ENCODE measurements at regions not wholly inside any gene's neighbourhood (a gene's known extent, or its start where the extent isn't known, plus 50 kb on each side); places are given as distances from the start of the nearest gene placed in this dataset.

DNA sequence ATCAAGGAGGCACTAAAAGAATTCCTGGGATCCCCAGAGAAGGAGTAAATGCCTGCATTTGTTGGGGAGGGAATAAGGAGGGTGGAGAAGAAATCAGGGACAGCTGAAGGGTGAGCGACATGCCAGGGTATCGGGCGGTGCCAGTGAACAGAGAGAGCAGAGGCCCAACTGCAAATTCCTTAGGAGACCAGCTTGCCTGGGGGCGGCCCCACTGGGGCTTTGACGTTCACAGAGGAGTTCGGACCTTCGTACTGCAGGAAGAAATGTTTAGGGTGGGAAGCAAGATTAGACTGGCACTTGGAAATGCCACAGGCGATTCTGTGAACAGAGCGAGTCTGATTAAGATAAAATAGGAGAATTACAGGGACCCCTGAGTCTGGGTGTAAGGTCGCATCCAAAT is 65.1 kb upstream of the FGF3 start (continued):
- TF ChIP-seq, protein P1, sequence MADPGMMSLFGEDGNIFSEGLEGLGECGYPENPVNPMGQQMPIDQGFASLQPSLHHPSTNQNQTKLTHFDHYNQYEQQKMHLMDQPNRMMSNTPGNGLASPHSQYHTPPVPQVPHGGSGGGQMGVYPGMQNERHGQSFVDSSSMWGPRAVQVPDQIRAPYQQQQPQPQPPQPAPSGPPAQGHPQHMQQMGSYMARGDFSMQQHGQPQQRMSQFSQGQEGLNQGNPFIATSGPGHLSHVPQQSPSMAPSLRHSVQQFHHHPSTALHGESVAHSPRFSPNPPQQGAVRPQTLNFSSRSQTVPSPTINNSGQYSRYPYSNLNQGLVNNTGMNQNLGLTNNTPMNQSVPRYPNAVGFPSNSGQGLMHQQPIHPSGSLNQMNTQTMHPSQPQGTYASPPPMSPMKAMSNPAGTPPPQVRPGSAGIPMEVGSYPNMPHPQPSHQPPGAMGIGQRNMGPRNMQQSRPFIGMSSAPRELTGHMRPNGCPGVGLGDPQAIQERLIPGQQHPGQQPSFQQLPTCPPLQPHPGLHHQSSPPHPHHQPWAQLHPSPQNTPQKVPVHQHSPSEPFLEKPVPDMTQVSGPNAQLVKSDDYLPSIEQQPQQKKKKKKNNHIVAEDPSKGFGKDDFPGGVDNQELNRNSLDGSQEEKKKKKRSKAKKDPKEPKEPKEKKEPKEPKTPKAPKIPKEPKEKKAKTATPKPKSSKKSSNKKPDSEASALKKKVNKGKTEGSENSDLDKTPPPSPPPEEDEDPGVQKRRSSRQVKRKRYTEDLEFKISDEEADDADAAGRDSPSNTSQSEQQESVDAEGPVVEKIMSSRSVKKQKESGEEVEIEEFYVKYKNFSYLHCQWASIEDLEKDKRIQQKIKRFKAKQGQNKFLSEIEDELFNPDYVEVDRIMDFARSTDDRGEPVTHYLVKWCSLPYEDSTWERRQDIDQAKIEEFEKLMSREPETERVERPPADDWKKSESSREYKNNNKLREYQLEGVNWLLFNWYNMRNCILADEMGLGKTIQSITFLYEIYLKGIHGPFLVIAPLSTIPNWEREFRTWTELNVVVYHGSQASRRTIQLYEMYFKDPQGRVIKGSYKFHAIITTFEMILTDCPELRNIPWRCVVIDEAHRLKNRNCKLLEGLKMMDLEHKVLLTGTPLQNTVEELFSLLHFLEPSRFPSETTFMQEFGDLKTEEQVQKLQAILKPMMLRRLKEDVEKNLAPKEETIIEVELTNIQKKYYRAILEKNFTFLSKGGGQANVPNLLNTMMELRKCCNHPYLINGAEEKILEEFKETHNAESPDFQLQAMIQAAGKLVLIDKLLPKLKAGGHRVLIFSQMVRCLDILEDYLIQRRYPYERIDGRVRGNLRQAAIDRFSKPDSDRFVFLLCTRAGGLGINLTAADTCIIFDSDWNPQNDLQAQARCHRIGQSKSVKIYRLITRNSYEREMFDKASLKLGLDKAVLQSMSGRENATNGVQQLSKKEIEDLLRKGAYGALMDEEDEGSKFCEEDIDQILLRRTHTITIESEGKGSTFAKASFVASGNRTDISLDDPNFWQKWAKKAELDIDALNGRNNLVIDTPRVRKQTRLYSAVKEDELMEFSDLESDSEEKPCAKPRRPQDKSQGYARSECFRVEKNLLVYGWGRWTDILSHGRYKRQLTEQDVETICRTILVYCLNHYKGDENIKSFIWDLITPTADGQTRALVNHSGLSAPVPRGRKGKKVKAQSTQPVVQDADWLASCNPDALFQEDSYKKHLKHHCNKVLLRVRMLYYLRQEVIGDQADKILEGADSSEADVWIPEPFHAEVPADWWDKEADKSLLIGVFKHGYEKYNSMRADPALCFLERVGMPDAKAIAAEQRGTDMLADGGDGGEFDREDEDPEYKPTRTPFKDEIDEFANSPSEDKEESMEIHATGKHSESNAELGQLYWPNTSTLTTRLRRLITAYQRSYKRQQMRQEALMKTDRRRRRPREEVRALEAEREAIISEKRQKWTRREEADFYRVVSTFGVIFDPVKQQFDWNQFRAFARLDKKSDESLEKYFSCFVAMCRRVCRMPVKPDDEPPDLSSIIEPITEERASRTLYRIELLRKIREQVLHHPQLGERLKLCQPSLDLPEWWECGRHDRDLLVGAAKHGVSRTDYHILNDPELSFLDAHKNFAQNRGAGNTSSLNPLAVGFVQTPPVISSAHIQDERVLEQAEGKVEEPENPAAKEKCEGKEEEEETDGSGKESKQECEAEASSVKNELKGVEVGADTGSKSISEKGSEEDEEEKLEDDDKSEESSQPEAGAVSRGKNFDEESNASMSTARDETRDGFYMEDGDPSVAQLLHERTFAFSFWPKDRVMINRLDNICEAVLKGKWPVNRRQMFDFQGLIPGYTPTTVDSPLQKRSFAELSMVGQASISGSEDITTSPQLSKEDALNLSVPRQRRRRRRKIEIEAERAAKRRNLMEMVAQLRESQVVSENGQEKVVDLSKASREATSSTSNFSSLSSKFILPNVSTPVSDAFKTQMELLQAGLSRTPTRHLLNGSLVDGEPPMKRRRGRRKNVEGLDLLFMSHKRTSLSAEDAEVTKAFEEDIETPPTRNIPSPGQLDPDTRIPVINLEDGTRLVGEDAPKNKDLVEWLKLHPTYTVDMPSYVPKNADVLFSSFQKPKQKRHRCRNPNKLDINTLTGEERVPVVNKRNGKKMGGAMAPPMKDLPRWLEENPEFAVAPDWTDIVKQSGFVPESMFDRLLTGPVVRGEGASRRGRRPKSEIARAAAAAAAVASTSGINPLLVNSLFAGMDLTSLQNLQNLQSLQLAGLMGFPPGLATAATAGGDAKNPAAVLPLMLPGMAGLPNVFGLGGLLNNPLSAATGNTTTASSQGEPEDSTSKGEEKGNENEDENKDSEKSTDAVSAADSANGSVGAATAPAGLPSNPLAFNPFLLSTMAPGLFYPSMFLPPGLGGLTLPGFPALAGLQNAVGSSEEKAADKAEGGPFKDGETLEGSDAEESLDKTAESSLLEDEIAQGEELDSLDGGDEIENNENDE (IDR thresholded peaks at IDR 0.05; ENCODE audit: insufficient replicate concordance, low read length), result no peak
